ENCODE measurements at regions not wholly inside any gene's neighbourhood (a gene's known extent, or its start where the extent isn't known, plus 50 kb on each side); places are given as distances from the start of the nearest gene placed in this dataset.

GRCh38 chr2:59425247-59425646 is 1128.2 kb downstream of the BCL11A start:
- TF ChIP-seq CTCF (IDR thresholded peaks at IDR 0.05; ENCODE audit: low read length) (no peak), EZH2phosphoT487 (IDR thresholded peaks at IDR 0.05; ENCODE audit: low read length) (no peak), EZH2 (optimal IDR thresholded peaks at IDR 0.05; ENCODE audit: low read depth, low read length) (no peak)

Data from MM.1S (cell line).